ENCODE measurements at regions not wholly inside any gene's neighbourhood (a gene's known extent, or its start where the extent isn't known, plus 50 kb on each side); places are given as distances from the start of the nearest gene placed in this dataset.

DNA sequence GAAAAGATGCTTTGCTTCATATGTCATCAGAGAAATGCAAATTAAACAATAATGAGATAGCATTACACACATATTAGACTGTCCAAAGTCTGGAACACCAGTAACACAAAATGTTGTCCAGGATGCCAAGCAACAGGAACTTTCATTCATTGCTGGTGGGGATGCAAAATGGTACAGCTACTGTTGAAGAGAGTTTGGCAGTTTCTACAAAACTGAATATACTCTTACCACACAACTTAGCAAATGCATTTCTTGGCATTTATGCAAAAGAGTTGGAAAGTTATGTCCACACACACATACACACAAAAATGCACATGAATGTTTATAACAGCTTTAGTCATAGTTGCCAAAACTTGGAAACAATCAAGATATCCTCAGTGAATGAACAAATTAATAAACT is 195.2 kb upstream of the MME start:
- TF ChIP-seq POLR2A (IDR thresholded peaks at IDR 0.05) (no peak), CTCF (IDR thresholded peaks at IDR 0.05) (no peak)
